Muscle of leg (tissue), 3 donors: ENCODE measurements at regions not wholly inside any gene's neighbourhood (a gene's known extent, or its start where the extent isn't known, plus 50 kb on each side); places are given as distances from the start of the nearest gene placed in this dataset.
"Not testable (repeated sequence)": the region's sequence is repeated elsewhere in the genome, so short reads cannot be mapped to it uniquely, and the experiment has no call there.

Source experiments
- DNase-seq: peaks from one replicate; pipeline ENCODE4 v3.0.0; 2013
- H3K27ac ChIP-seq: one replicate; pipeline ENCODE4 v1.5.1; 2013; ENCODE audit warnings: mild to moderate bottlenecking, low read length, control low read depth
- H3K27me3 ChIP-seq: one replicate; pipeline ENCODE4 v1.6.1; 2013; ENCODE audit warnings: low read length; ENCODE audit not compliant: control insufficient read depth, insufficient read depth
- H3K36me3 ChIP-seq: one replicate; pipeline ENCODE4 v1.6.1; 2013; ENCODE audit warnings: low read length; ENCODE audit not compliant: control insufficient read depth, insufficient read depth
- H3K4me1 ChIP-seq: one replicate; pipeline ENCODE4 v1.6.1; 2013; ENCODE audit warnings: low read length; ENCODE audit not compliant: control insufficient read depth, insufficient read depth
- H3K4me3 ChIP-seq: one replicate; pipeline ENCODE4 v1.5.1; 2013; ENCODE audit warnings: low read length, control low read depth
- H3K9me3 ChIP-seq: replicated peaks from 2 replicates; pipeline ENCODE4 v1.6.1; 2013; ENCODE audit warnings: low read depth, low read length; ENCODE audit not compliant: control insufficient read depth
- WGBS: methylation state at CpG from one replicate; pipeline ENCODE4 v1.1.5; 2013; ENCODE audit warnings: missing lambda C conversion rate; ENCODE audit not compliant: insufficient coverage; 5-methylcytosine and 5-hydroxymethylcytosine counted together

DNA sequence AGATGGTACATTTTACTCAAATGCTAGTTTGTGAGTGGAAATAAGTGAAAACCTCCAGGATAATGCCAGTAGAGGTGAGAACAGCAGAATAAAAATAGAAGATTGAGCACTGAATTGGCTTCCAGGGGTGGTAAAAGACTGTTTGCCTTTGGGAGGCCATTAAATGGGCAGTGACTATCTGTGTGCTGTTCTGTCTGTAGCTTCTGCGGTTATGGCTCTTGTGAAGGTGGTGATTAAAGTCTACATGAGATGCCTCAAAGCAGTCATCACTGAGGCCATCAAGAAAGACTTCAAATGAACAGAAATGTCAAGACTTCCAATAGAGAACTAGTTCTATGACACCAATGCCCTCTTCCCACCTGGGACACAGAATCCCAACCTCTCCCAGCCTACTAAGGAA, 108.8 kb downstream of the EFHB start:
- no peaks in the 10 kb centered on the region for H3K4me1 ChIP-seq
- H3K27ac ChIP-seq: no peak overlapping the region
- no peaks in the 10 kb centered on the region for H3K36me3 ChIP-seq
- H3K27me3 ChIP-seq: no peaks in the 10 kb centered on the region
- DNase-seq: no peak
- 50% methylated on average over 1 of the region's 1 CpG for WGBS
- H3K4me3 ChIP-seq: no peak overlapping the region
- peaks cover 6% of the 10 kb centered on the region for H3K9me3 ChIP-seq

- H3K9me3 ChIP-seq: peaks cover 6% of the 10 kb centered on the region
- no peak for DNase-seq
- H3K36me3 ChIP-seq: no peaks in the 10 kb centered on the region
- H3K4me3 ChIP-seq: no peak overlapping the region
- WGBS: 94% methylated on average over 3 of the region's 4 CpGs
- no peak overlapping the region for H3K27ac ChIP-seq
- H3K27me3 ChIP-seq: no peaks in the 10 kb centered on the region
- H3K4me1 ChIP-seq: no peaks in the 10 kb centered on the region
Observed at GRCh38 chr3:19822805-19823204, 111.2 kb downstream of the EFHB start.

DNA sequence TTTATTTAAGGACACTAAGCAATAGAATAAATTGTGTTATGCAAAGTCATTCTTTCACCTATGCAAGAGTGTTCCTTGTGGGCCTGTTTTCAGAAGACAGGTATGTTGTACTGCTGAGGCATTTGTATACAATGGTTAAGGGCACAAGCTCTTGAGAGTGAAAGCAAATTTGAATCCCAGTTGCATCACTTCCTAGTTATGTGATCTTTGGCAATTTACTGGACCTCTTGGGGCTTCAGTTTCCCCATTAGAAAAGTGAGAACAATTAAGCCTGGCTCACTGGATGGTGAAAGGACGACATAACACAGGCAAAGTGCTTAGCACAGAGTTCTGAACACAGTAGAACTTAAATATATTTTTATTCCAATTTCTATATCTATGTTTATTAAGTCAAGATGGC, 117.4 kb downstream of the EFHB start:
- Histone ChIP-seq H3K4me3 (no peak overlapping the region), H3K9me3 (no peaks in the 10 kb centered on the region), H3K27me3 (no peaks in the 10 kb centered on the region), H3K27ac (no peak overlapping the region), H3K4me1 (no peaks in the 10 kb centered on the region), H3K36me3 (no peaks in the 10 kb centered on the region)
- DNase-seq: no peak
- WGBS: no CpG with 5 or more reads among the region's 1 CpG

- no CpG with 5 or more reads among the region's 1 CpG for WGBS
Observed at GRCh38 chr3:19815805-19816204, 118.2 kb downstream of the EFHB start.

DNA sequence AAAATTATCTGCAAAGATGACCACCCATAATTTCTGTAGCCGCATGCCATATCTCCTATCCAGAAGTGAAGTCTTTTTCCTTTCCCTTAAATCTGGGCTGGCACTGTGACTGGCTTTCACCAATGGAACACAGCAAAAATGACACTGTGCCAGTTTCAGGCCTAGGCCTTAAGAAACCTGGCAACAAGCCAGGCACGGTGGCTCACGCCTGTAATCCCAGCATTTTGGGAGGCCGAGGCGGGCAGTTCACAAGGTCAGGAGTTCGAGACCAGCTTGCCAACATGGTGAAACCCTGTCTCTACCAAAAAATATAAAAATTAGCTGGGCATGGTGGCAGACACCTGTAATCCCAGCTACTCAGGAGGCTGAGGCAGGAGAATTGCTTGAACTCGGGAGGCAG, 120.3 kb downstream of the EFHB start:
- H3K4me1 ChIP-seq, H3K27me3 ChIP-seq, H3K4me3 ChIP-seq, DNase-seq, H3K9me3 ChIP-seq, H3K27ac ChIP-seq, H3K36me3 ChIP-seq: not testable (repeated sequence)
- WGBS: 72% methylated on average over 6 of the region's 7 CpGs

More at GRCh38 chr3:19815805-19816204, 118.2 kb downstream of the EFHB start:
- Histone ChIP-seq H3K4me1 (no peaks in the 10 kb centered on the region), H3K27ac (no peak overlapping the region), H3K27me3 (no peaks in the 10 kb centered on the region), H3K36me3 (no peaks in the 10 kb centered on the region), H3K9me3 (no peaks in the 10 kb centered on the region), H3K4me3 (no peak overlapping the region)
- no peak for DNase-seq

- WGBS: no CpG with 5 or more reads among the region's 3 CpGs
- Histone ChIP-seq H3K4me3 (no peak overlapping the region), H3K9me3 (no peaks in the 10 kb centered on the region), H3K27ac (no peak overlapping the region), H3K4me1 (no peaks in the 10 kb centered on the region), H3K27me3 (no peaks in the 10 kb centered on the region), H3K36me3 (no peaks in the 10 kb centered on the region)
- peak; percentile 4 for DNase-seq
Observed at GRCh38 chr3:19811689-19812088, 122.3 kb downstream of the EFHB start.

DNA sequence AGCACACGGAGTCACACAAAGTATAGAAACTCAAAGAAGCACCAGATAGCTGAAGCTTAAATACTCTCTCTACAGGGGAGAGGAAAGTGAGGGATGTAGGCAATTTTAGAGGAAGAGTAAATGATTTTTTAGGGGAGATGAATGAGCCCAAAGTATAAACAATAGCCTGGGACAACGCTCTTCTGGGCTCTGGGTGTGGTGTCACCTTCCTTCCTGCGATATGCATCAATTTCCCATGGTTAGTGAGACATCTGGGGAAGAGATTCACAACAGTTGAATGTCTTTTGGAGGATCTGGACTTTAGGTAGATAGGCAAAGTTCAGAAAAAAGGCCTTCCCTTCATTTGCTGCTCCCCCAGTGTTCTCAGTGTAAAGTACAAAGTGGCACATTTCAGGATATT, 125.2 kb downstream of the EFHB start:
- Histone ChIP-seq H3K36me3 (no peaks in the 10 kb centered on the region), H3K9me3 (peaks cover 5% of the 10 kb centered on the region), H3K27me3 (no peaks in the 10 kb centered on the region), H3K4me1 (no peaks in the 10 kb centered on the region), H3K4me3 (no peak overlapping the region), H3K27ac (no peak overlapping the region)
- no peak for DNase-seq
- no CpG with 5 or more reads among the region's 3 CpGs for WGBS

GRCh38 chr3:19799887-19800286, 134.1 kb downstream of the EFHB start:
- no peak for DNase-seq

DNA sequence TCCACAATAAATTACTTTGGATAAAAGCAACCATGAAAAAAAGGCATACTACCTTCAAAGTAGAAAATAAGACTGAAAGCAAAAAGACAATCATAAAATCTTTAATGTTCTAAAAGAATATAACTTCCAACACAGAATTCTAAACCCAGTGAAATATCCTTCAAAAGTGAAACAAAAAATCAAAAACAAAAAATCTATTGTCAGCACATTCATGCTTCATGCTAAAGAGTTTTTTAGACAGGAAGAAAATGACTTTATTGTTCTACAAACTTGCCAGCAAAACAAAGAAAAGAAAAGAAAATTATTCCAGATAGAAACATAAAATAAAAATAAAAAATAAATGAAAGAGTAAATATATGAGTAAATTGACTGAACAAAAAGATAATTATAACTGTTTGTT, 134.9 kb downstream of the EFHB start:
- peaks cover 28% of the 10 kb centered on the region for H3K9me3 ChIP-seq
- no peak overlapping the region for H3K4me3 ChIP-seq
- no peaks in the 10 kb centered on the region for H3K27me3 ChIP-seq

More at GRCh38 chr3:19799887-19800286, 134.1 kb downstream of the EFHB start:
- Histone ChIP-seq H3K27me3 (no peaks in the 10 kb centered on the region), H3K4me3 (no peak overlapping the region), H3K9me3 (peaks cover 30% of the 10 kb centered on the region), H3K27ac (no peak overlapping the region), H3K36me3 (no peaks in the 10 kb centered on the region), H3K4me1 (no peaks in the 10 kb centered on the region)

DNA sequence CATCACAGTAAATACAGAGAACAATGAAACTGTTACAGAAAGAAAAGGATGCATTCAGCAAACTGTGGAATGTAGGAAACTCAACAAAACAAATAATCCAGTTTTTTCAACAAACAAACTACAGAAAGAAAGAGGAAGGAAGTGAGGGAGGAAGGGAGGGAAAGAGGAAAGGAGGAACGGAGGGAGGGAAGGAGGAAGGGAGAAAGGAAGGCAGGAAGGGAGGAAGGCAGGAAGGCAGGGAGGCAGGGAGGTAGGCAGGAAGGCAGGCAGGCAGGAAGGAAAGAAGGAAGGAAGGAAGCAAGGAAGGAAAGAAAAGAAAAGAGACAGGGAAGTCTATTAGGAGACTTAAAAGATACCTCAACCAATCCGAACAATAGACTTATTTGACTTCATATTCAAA, 135.7 kb downstream of the EFHB start:
- DNase-seq: no peak
- no peaks in the 10 kb centered on the region for H3K27me3 ChIP-seq
- 70% methylated on average over 1 of the region's 2 CpGs for WGBS
- H3K27ac ChIP-seq: no peak overlapping the region
- H3K4me1 ChIP-seq: no peaks in the 10 kb centered on the region
- H3K4me3 ChIP-seq: no peak overlapping the region
- peaks cover 20% of the 10 kb centered on the region for H3K9me3 ChIP-seq
- no peaks in the 10 kb centered on the region for H3K36me3 ChIP-seq

More for the DNA sequence above, 134.9 kb downstream of the EFHB start:
- DNase-seq: no peak
- Histone ChIP-seq H3K4me1 (no peaks in the 10 kb centered on the region), H3K27ac (no peak overlapping the region), H3K36me3 (no peaks in the 10 kb centered on the region)

DNA sequence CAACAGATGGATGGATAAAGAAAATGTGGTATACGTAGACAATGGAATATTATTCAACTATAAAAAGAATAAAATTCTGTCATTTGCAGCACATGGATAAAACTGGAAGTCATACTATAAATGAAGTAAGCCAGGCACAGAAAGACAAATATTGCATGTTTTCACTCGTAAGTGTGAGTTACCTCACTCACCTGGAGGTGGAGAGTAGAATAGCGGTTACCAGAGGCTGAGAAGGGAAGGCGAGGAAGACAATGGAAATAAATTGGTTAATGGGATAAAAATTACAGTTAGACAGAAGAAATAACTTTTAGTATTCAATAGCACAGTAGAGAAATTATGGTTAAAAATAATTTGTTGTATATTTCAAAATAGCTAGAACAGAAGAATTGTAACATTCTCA, 141.6 kb downstream of the EFHB start:
- Histone ChIP-seq H3K9me3 (no peaks in the 10 kb centered on the region), H3K4me1 (no peaks in the 10 kb centered on the region), H3K4me3 (no peak overlapping the region), H3K36me3 (no peaks in the 10 kb centered on the region), H3K27me3 (no peaks in the 10 kb centered on the region), H3K27ac (no peak overlapping the region)
- 100% methylated on average over 1 of the region's 4 CpGs for WGBS
- DNase-seq: no peak
